ENCODE measurements at regions not wholly inside any gene's neighbourhood (a gene's known extent, or its start where the extent isn't known, plus 50 kb on each side); places are given as distances from the start of the nearest gene placed in this dataset.

- DNase-seq (ENCODE audit: low read depth, low spot score) (no peak), FAIRE-seq (no peak)
- H3K9me1 ChIP-seq (ENCODE audit: control insufficient read depth, extremely low read depth, insufficient read depth, low read length): no peaks in the 10 kb centered on the region
- dilution Hi-C loops (cut with MboI; ENCODE audit: extremely low pct_ligation_motif_present, low sequenced_read_pairs): no loop called here
- H3K36me3 ChIP-seq (ENCODE audit: control insufficient read depth in 2 of 2, extremely low read depth in 1 of 2, insufficient read depth in 2 of 2, low read length in 2 of 2): no peaks in the 10 kb centered on the region
- no peaks in the 10 kb centered on the region for H3K27me3 ChIP-seq (ENCODE audit: control insufficient read depth, extremely low read depth, insufficient read depth, low read length)
- no peak overlapping the region for H3K9ac ChIP-seq (ENCODE audit: control insufficient read depth, extremely low read depth, insufficient read depth, low read length)
- no peak overlapping the region for H3K4me2 ChIP-seq (ENCODE audit: control insufficient read depth, extremely low read depth, insufficient read depth, low read depth, low read length)
- H3K9me3 ChIP-seq (ENCODE audit: control insufficient read depth, low read depth, low read length): peaks cover 3% of the 10 kb centered on the region
- H3K4me3 ChIP-seq (ENCODE audit: control insufficient read depth in 2 of 3, extremely low read depth in 1 of 3, insufficient read depth in 2 of 3, low read depth in 1 of 3, low read length in 3 of 3): no peak overlapping the region
- H4K20me1 ChIP-seq (ENCODE audit: control insufficient read depth, extremely low read depth, insufficient read depth, low read length): no peaks in the 10 kb centered on the region
- no peaks in the 10 kb centered on the region for H3K4me1 ChIP-seq (ENCODE audit: control insufficient read depth, extremely low read depth, insufficient read depth, low read length)
- no peak overlapping the region for H3K27ac ChIP-seq (ENCODE audit: control insufficient read depth, insufficient read depth, low read length)
- no peaks in the 10 kb centered on the region for H3K79me2 ChIP-seq (ENCODE audit: control insufficient read depth, insufficient read depth, low read length)
- no peak overlapping the region for H2AFZ ChIP-seq (ENCODE audit: control insufficient read depth, low read length)
- TF ChIP-seq CTCF (optimal IDR thresholded peaks at IDR 0.05 in 1 of 3, IDR thresholded peaks at IDR 0.05 in 1 of 3, conservative IDR thresholded peaks at IDR 0.05 in 1 of 3; ENCODE audit: extremely low read depth in 1 of 3, insufficient read depth in 2 of 3, low read length in 3 of 3) (no peak), EZH2 (IDR thresholded peaks at IDR 0.05; ENCODE audit: low read length) (no peak)
These were observed 801.6 kb upstream of the RBFOX1 start for GRCh38 chr16:6531067-6531466.

GRCh38 chr16:6528217-6528616 lies 804.4 kb upstream of the RBFOX1 start:
- no peak for DNase-seq (ENCODE audit: low read depth, low spot score)
- Histone ChIP-seq H3K4me1 (ENCODE audit: control insufficient read depth, extremely low read depth, insufficient read depth, low read length) (no peaks in the 10 kb centered on the region), H3K79me2 (ENCODE audit: control insufficient read depth, insufficient read depth, low read length) (no peaks in the 10 kb centered on the region), H2AFZ (ENCODE audit: control insufficient read depth, low read length) (no peak overlapping the region), H3K4me3 (ENCODE audit: control insufficient read depth in 2 of 3, extremely low read depth in 1 of 3, insufficient read depth in 2 of 3, low read depth in 1 of 3, low read length in 3 of 3) (no peak overlapping the region), H4K20me1 (ENCODE audit: control insufficient read depth, extremely low read depth, insufficient read depth, low read length) (no peaks in the 10 kb centered on the region), H3K9ac (ENCODE audit: control insufficient read depth, extremely low read depth, insufficient read depth, low read length) (no peak overlapping the region), H3K36me3 (ENCODE audit: control insufficient read depth in 2 of 2, extremely low read depth in 1 of 2, insufficient read depth in 2 of 2, low read length in 2 of 2) (no peaks in the 10 kb centered on the region), H3K9me3 (ENCODE audit: control insufficient read depth, low read depth, low read length) (peaks cover 3% of the 10 kb centered on the region), H3K4me2 (ENCODE audit: control insufficient read depth, extremely low read depth, insufficient read depth, low read depth, low read length) (no peak overlapping the region), H3K27me3 (ENCODE audit: control insufficient read depth, extremely low read depth, insufficient read depth, low read length) (no peaks in the 10 kb centered on the region), H3K9me1 (ENCODE audit: control insufficient read depth, extremely low read depth, insufficient read depth, low read length) (no peaks in the 10 kb centered on the region), H3K27ac (ENCODE audit: control insufficient read depth, insufficient read depth, low read length) (no peak overlapping the region)
- FAIRE-seq: no peak
- TF ChIP-seq EZH2 (IDR thresholded peaks at IDR 0.05; ENCODE audit: low read length): no peak
- no peak for TF ChIP-seq CTCF (optimal IDR thresholded peaks at IDR 0.05 in 1 of 3, IDR thresholded peaks at IDR 0.05 in 1 of 3, conservative IDR thresholded peaks at IDR 0.05 in 1 of 3; ENCODE audit: extremely low read depth in 1 of 3, insufficient read depth in 2 of 3, low read length in 3 of 3)
- dilution Hi-C loops (cut with MboI; ENCODE audit: extremely low pct_ligation_motif_present, low sequenced_read_pairs): no loop called here

All from keratinocyte (primary cell).